ENCODE measurements at regions not wholly inside any gene's neighbourhood (a gene's known extent, or its start where the extent isn't known, plus 50 kb on each side); places are given as distances from the start of the nearest gene placed in this dataset.

DNA sequence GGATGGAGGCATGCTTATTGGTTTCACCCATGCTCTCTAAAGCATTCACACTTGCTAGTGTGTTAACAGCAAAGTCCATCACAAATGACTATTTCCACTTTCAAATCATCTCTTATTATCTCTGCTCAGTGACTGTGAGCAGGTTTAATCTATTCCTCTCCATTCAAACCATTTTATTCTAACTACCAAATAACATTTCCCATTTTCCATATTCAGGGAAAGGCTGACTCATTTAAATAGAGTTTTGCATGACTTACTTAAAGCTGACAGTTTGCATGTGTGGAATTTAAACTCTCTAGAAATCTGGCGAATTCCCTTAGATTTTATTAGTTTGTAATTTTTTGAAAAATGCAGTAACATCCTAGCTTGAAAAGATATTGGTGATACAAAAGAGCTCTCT lies 615.7 kb upstream of the LRRC4C start:
- no peak overlapping the region for H3K4me3 ChIP-seq (ENCODE audit: low read depth, low read length)
- DNase-seq (ENCODE audit: low read depth): no peak
- TF ChIP-seq, protein P1, sequence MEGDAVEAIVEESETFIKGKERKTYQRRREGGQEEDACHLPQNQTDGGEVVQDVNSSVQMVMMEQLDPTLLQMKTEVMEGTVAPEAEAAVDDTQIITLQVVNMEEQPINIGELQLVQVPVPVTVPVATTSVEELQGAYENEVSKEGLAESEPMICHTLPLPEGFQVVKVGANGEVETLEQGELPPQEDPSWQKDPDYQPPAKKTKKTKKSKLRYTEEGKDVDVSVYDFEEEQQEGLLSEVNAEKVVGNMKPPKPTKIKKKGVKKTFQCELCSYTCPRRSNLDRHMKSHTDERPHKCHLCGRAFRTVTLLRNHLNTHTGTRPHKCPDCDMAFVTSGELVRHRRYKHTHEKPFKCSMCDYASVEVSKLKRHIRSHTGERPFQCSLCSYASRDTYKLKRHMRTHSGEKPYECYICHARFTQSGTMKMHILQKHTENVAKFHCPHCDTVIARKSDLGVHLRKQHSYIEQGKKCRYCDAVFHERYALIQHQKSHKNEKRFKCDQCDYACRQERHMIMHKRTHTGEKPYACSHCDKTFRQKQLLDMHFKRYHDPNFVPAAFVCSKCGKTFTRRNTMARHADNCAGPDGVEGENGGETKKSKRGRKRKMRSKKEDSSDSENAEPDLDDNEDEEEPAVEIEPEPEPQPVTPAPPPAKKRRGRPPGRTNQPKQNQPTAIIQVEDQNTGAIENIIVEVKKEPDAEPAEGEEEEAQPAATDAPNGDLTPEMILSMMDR (IDR thresholded peaks at IDR 0.05; ENCODE audit: control insufficient read depth, extremely low read depth, insufficient read depth): no peak

DNA sequence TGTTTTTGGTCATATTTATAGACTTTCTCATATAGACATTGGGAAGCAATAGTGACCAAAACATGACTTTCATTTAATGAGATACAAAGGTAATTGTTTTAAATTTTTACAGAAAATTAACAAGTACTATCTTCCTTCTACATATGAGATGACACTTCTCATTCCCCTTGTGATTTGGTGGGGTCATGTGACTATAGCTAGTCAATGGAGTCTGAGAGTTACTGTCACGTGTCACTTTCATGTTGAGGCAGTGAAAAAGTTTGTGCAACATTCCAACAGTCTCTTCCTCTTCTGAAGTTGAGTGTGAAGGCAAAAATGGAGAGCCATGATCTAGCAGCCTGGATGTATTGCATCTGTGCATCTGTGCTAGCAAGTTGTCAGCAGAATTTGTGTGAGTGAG lies 618.3 kb upstream of the LRRC4C start:
- no peak for DNase-seq (ENCODE audit: low read depth)
- no peak overlapping the region for H3K4me3 ChIP-seq (ENCODE audit: low read depth, low read length)
- TF ChIP-seq, protein P1 (IDR thresholded peaks at IDR 0.05; ENCODE audit: control insufficient read depth, extremely low read depth, insufficient read depth): no peak

DNA sequence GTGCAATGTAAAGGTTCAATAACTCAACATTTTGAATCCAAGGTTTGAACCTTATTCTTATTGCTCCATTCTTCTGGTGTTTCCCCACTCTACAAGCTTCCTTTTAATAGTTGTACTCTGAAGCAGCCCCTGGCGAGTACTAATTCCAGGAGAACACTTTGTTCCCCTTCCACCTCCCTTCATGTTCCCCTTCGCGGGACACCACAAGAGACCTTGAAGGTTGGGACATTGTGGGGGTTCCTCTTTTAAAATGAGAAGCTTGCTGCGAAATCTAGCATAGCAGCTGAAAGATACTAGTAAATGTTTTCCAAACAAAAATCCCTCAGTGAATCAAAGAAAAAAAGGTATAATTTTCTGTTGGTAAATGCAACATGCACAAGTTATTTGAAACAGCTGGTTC lies 626.3 kb upstream of the LRRC4C start:
- TF ChIP-seq, protein P1 (IDR thresholded peaks at IDR 0.05; ENCODE audit: control insufficient read depth, extremely low read depth, insufficient read depth): no peak
- H3K4me3 ChIP-seq (ENCODE audit: low read depth, low read length): no peak overlapping the region
- no peak for DNase-seq (ENCODE audit: low read depth)

DNA sequence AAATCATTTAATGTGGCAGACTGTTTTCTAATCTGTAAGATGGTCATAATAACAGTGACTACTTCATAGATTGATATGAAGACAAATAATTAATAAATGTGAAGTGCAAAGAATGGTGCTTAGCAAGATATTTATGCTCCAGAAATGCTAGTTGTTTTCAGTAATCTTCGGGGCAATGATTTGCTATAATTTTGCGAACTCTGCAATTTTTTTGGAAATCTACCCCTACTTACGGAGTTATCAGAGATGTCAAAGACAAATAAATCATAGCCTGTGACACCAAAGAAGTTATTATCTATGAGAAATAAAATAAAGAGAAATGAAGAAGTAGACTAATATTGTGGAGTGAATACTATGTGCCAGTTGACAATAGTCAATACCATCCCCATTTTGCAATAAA lies 634.1 kb upstream of the LRRC4C start:
- TF ChIP-seq, protein P1 (IDR thresholded peaks at IDR 0.05; ENCODE audit: control insufficient read depth, extremely low read depth, insufficient read depth): no peak
- H3K4me3 ChIP-seq (ENCODE audit: low read depth, low read length): no peak overlapping the region
- DNase-seq (ENCODE audit: low read depth): no peak

DNA sequence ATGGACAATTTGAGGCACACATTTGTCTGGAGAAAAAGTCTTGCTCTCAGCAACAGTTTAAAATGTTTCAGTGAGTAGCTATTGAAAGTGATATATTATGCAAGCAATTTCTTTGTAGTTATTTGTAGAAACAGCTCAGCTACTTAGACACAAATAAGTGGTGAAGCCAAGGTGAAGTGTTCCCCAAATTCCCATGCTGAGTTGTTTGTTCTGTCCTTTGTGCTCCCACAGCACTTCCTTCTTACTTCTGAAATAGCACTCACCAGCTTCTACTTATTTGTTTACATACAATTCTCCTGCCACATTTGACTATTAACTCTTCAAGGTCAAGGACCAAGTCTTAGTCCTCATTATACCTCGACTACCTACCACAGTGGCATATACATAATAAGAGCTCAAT lies 638.6 kb upstream of the LRRC4C start:
- TF ChIP-seq, protein P1 (IDR thresholded peaks at IDR 0.05; ENCODE audit: control insufficient read depth, extremely low read depth, insufficient read depth): no peak
- no peak overlapping the region for H3K4me3 ChIP-seq (ENCODE audit: low read depth, low read length)
- peak; percentile 3 for DNase-seq (ENCODE audit: low read depth)

DNA sequence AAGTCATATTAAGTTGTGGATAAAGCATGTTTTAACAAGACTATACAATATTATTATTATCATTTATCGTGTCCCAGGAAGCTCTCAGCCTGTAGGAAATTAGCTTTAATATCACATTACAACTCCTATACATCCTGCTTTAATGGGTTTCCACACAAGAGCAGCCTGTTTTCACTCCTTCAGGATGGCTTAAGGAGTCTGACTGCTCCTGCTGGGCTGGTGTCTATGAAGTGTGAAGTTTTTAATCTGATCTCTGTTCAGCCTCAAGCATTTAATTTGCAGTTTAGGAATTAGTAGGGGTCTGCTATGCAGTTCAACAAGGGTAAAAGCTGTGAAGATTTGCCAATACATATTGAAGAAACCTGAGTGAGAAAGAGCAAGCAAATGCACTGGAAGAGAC lies 653.4 kb upstream of the LRRC4C start:
- no peak for DNase-seq (ENCODE audit: low read depth)
- TF ChIP-seq, protein P1 (IDR thresholded peaks at IDR 0.05; ENCODE audit: control insufficient read depth, extremely low read depth, insufficient read depth): no peak
- H3K4me3 ChIP-seq (ENCODE audit: low read depth, low read length): no peak overlapping the region

DNA sequence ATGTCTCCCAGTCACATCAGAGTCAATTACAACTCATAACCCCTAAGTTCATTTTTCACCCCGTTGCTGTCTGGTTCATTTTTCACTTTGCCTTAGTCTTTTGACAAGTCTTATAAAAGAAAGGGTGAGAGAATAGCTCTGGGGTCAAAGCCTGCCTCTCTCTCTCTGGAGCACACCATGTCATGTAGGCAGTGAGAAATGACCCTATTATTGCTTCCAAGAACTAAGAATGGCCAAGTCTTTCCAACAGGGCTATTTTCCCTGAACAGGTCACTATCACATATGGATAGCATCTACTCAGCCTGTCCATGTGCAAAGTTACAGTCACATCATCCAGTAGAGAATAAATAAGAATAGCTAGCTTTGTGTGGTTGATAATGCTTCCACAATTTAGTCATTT lies 655.5 kb upstream of the LRRC4C start:
- H3K4me3 ChIP-seq (ENCODE audit: low read depth, low read length): no peak overlapping the region
- DNase-seq (ENCODE audit: low read depth): no peak
- TF ChIP-seq, protein P1 (IDR thresholded peaks at IDR 0.05; ENCODE audit: control insufficient read depth, extremely low read depth, insufficient read depth): no peak
